ENCODE measurements at regions not wholly inside any gene's neighbourhood (a gene's known extent, or its start where the extent isn't known, plus 50 kb on each side); places are given as distances from the start of the nearest gene placed in this dataset.

DNA sequence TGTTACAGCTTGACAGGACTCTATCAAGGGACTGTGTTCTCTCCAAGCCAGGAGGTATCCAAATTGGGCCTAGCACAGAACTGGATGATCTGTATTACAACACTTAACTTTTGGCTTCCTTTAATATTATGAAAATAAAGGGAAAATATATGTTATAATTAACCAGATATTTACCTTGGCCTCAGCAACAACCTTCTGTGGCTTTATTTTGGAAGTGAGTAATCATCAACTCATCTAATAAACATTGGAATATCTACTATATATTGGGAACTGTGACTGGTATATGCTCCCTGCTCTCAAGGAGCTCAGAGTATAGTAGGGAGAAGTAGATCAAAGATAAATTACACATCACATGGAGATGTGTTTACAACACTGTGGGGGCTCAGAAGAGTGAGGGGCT is 352.2 kb downstream of the METTL15 start:
- no peaks in the 10 kb centered on the region for H3K36me3 ChIP-seq
- no peak overlapping the region for H3K4me3 ChIP-seq
- H3K27me3 ChIP-seq = no peaks in the 10 kb centered on the region
- H3K27ac ChIP-seq = no peak overlapping the region
- TF ChIP-seq, protein P1, sequence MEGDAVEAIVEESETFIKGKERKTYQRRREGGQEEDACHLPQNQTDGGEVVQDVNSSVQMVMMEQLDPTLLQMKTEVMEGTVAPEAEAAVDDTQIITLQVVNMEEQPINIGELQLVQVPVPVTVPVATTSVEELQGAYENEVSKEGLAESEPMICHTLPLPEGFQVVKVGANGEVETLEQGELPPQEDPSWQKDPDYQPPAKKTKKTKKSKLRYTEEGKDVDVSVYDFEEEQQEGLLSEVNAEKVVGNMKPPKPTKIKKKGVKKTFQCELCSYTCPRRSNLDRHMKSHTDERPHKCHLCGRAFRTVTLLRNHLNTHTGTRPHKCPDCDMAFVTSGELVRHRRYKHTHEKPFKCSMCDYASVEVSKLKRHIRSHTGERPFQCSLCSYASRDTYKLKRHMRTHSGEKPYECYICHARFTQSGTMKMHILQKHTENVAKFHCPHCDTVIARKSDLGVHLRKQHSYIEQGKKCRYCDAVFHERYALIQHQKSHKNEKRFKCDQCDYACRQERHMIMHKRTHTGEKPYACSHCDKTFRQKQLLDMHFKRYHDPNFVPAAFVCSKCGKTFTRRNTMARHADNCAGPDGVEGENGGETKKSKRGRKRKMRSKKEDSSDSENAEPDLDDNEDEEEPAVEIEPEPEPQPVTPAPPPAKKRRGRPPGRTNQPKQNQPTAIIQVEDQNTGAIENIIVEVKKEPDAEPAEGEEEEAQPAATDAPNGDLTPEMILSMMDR (IDR thresholded peaks at IDR 0.05) = no peak
- no peak for DNase-seq (ENCODE audit: low spot score)
- H3K4me1 ChIP-seq = no peaks in the 10 kb centered on the region
- H3K9me3 ChIP-seq = no peaks in the 10 kb centered on the region

DNA sequence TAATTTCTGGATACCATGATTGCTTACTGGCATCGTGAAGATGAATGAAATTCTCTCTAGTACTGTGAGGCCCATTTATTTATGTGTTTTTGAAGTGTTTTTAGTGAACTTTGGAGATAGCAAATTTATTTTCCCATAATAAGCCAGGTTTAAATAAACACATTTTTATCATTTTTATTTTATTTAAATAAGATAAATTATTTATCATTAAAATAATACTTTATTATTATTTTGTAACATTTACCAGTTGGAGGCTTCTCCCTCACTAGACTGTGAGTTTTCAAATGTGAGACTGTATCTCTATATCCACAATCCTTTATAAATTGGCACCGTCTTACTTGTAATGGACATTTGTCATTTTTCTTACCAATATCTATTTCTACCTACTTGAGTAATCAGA is 351.7 kb downstream of the METTL15 start:
- H3K4me3 ChIP-seq = no peak overlapping the region
- H3K4me1 ChIP-seq = no peaks in the 10 kb centered on the region
- no peaks in the 10 kb centered on the region for H3K36me3 ChIP-seq
- no peak for DNase-seq (ENCODE audit: low spot score)
- H3K27ac ChIP-seq = no peak overlapping the region
- no peaks in the 10 kb centered on the region for H3K27me3 ChIP-seq
- H3K9me3 ChIP-seq = no peaks in the 10 kb centered on the region
- TF ChIP-seq, protein P1 (IDR thresholded peaks at IDR 0.05) = no peak

DNA sequence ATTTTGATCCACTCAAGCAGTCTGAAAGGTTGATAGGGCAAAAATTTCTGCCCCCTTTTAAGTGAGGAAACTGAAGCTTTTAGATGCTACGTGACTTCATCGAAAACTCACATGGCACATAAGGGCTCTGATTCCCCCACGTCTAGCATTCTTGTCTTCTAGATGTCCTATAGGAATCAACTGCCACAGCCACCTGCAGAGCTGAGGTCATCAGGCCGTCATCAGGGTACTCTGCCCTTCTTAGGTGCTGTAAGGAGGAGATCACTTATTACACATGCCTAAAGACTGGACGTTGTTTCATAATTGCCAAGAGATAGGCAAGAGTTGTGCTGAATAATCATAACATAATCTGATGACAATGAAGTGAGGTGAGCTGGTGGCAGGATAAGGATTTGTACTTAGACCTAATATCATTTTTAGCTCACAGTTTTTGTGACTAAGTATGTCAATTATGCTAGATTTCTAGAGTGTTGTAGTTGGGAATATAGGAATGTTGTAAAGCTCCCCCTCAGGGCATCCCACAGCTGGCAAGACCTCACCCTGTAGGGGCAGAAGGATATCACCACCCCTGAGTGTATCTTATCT is 349.4 kb downstream of the METTL15 start:
- TF ChIP-seq, protein P1 (IDR thresholded peaks at IDR 0.05) = no peak
- H3K4me1 ChIP-seq = no peaks in the 10 kb centered on the region
- no peaks in the 10 kb centered on the region for H3K9me3 ChIP-seq
- no peak for DNase-seq (ENCODE audit: low spot score)
- H3K27ac ChIP-seq = no peak overlapping the region
- no peak overlapping the region for H3K4me3 ChIP-seq
- no peaks in the 10 kb centered on the region for H3K36me3 ChIP-seq
- H3K27me3 ChIP-seq = no peaks in the 10 kb centered on the region

DNA sequence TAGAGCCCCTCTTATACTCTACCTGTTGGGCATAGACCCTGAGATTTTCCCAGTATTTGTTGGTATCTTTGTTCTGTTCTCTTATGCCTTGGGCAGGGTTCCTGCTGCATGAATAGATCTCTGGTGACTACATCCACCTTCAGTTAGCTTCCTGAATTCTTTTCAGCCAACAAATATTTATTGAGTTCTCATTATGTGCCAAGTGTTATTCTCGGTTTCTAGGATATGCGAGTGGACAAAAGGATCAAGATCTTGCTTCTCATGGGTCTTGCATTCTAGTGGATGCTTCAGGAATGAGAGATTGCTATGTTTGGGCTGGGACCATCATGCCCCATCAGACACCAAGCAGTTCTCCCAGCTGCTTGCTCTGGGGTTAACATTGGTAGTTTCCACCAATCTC is 340.0 kb downstream of the METTL15 start:
- H3K9me3 ChIP-seq = no peaks in the 10 kb centered on the region
- TF ChIP-seq, protein P1 (IDR thresholded peaks at IDR 0.05) = no peak
- no peaks in the 10 kb centered on the region for H3K27me3 ChIP-seq
- no peaks in the 10 kb centered on the region for H3K36me3 ChIP-seq
- no peak for DNase-seq (ENCODE audit: low spot score)
- no peak overlapping the region for H3K4me3 ChIP-seq
- H3K27ac ChIP-seq = no peak overlapping the region
- no peaks in the 10 kb centered on the region for H3K4me1 ChIP-seq

DNA sequence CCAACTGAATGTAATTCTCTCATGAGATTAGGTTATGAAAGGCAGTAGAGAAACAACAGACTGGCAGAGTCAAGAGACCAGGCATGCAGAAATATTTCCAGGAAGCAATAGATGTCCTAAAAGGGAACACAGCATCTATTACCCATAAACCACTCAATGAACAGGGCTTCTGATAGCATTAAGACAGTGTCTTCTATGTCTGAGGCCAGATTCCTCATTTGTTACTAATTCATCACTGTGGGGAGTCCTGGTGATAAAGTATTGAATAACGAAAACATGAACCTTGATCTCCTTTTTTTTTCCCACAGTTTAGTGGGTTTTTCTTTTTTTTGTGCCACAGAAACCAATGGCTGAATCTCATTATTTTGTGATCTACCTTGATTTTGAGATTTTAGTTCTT is 339.0 kb downstream of the METTL15 start:
- no peaks in the 10 kb centered on the region for H3K36me3 ChIP-seq
- no peaks in the 10 kb centered on the region for H3K4me1 ChIP-seq
- H3K27ac ChIP-seq = no peak overlapping the region
- no peaks in the 10 kb centered on the region for H3K9me3 ChIP-seq
- DNase-seq (ENCODE audit: low spot score) = no peak
- H3K27me3 ChIP-seq = no peaks in the 10 kb centered on the region
- TF ChIP-seq, protein P1 (IDR thresholded peaks at IDR 0.05) = no peak
- H3K4me3 ChIP-seq = no peak overlapping the region

DNA sequence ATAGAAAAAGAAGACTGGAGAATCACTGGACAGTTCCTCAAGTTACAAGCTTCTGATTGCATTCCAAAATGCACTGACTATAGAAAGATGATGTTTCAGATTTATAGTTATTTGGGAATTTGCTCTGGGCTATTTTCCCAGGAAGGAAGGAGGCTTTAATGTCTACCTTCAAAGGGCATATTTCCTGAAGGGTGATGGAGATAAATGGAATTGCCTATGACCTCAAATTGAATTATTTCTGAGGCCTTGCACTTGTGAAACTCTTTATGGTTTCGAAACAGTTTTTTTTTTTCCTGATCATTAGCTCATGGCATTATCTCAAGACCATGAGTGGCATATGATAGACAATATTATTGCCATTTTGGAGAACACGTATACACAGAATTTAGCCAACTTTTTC is 333.9 kb downstream of the METTL15 start:
- TF ChIP-seq, protein P1 (IDR thresholded peaks at IDR 0.05) = no peak
- Histone ChIP-seq H3K4me3 (no peak overlapping the region), H3K27me3 (no peaks in the 10 kb centered on the region), H3K27ac (no peak overlapping the region), H3K36me3 (no peaks in the 10 kb centered on the region), H3K4me1 (no peaks in the 10 kb centered on the region), H3K9me3 (no peaks in the 10 kb centered on the region)
- DNase-seq (ENCODE audit: low spot score) = no peak

All from right atrium auricular region (tissue), 2 donors.